Endothelial cell (in vitro differentiated cells): ENCODE measurements at regions not wholly inside any gene's neighbourhood (a gene's known extent, or its start where the extent isn't known, plus 50 kb on each side); places are given as distances from the start of the nearest gene placed in this dataset.

ENCODE experiments used
- DNase-seq: peaks from one replicate; pipeline ENCODE4 v3.0.0; 2021; ENCODE audit warnings: low spot score
- H3K27ac Mint-ChIP-seq: one replicate; pipeline ENCODE4 v1.8.0; 2021; ENCODE audit warnings: mixed read lengths, inconsistent platforms; ENCODE audit not compliant: unreplicated experiment
- H3K27me3 Mint-ChIP-seq: one replicate; pipeline ENCODE4 v1.8.0; 2021; ENCODE audit warnings: mild to moderate bottlenecking, moderate library complexity, mixed read lengths, inconsistent platforms; ENCODE audit not compliant: unreplicated experiment
- H3K36me3 Mint-ChIP-seq: one replicate; pipeline ENCODE4 v1.8.0; 2021; ENCODE audit warnings: mild to moderate bottlenecking, low read depth, mixed read lengths, inconsistent platforms; ENCODE audit not compliant: unreplicated experiment
- H3K4me1 Mint-ChIP-seq: one replicate; pipeline ENCODE4 v1.8.0; 2021; ENCODE audit warnings: mild to moderate bottlenecking, mixed read lengths, inconsistent platforms; ENCODE audit not compliant: unreplicated experiment
- H3K4me3 Mint-ChIP-seq: one replicate; pipeline ENCODE4 v1.8.0; 2021; ENCODE audit warnings: mild to moderate bottlenecking, mixed read lengths, inconsistent platforms; ENCODE audit not compliant: unreplicated experiment
- H3K9me3 Mint-ChIP-seq: one replicate; pipeline ENCODE4 v1.8.0; 2021; ENCODE audit warnings: mixed read lengths, inconsistent platforms; ENCODE audit not compliant: unreplicated experiment
- TF ChIP-seq, protein P1 (sequence below): fragments of 200-600 bp; sonication (generic); IDR thresholded peaks from one replicate; pipeline ENCODE4 v1.5.0; 2021; ENCODE audit warnings: antibody characterized with exemption; ENCODE audit not compliant: unreplicated experiment

DNA sequence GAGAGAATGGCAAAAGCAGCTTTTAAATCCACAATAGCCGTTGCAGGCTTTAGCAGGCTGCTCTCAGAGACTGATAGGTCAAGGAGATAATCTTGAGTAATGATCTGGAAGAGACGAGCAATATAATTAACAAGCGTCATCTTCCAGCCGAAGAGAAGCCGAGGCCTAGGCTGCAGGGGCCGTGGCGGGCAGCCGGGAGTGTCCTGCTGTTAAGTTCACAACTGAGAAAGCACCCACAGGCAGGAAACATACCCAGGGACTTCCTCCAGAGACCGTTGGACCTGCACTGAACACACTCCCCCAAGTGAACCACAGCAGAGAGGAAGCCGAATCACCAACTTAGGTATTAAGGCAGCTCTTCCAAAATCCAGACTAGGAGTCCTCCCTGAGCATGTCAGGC, 182.3 kb downstream of the IRX2 start:
- peaks cover 2% of the 10 kb centered on the region for H3K27me3 Mint-ChIP-seq
- peaks cover 17% of the 10 kb centered on the region for H3K9me3 Mint-ChIP-seq
- TF ChIP-seq, protein P1, sequence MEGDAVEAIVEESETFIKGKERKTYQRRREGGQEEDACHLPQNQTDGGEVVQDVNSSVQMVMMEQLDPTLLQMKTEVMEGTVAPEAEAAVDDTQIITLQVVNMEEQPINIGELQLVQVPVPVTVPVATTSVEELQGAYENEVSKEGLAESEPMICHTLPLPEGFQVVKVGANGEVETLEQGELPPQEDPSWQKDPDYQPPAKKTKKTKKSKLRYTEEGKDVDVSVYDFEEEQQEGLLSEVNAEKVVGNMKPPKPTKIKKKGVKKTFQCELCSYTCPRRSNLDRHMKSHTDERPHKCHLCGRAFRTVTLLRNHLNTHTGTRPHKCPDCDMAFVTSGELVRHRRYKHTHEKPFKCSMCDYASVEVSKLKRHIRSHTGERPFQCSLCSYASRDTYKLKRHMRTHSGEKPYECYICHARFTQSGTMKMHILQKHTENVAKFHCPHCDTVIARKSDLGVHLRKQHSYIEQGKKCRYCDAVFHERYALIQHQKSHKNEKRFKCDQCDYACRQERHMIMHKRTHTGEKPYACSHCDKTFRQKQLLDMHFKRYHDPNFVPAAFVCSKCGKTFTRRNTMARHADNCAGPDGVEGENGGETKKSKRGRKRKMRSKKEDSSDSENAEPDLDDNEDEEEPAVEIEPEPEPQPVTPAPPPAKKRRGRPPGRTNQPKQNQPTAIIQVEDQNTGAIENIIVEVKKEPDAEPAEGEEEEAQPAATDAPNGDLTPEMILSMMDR, result no peak
- H3K36me3 Mint-ChIP-seq, result peaks cover 8% of the 10 kb centered on the region
- DNase-seq, result no peak
- no peaks in the 10 kb centered on the region for H3K4me1 Mint-ChIP-seq
- H3K27ac Mint-ChIP-seq, result no peak overlapping the region
- H3K4me3 Mint-ChIP-seq, result no peak overlapping the region

DNA sequence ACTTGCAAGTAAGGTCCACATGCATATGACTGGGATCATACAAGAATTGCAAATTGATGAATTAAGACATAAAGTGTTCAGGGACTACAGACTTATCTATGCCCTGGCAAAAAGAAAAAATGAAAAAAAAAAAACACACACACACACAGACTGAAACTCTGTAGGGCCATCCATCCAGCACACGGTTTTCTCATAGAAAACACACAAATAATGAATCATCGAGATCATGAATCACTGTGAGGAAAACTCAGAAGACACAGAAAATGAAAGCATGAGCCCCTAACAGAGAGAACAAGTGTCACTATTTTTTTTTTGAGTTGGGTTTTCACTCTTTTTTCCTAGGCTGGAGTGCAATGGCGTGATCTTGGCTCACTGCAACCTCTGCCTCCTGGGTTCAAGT, 185.2 kb downstream of the IRX2 start:
- peaks cover 17% of the 10 kb centered on the region for H3K9me3 Mint-ChIP-seq
- no peak overlapping the region for H3K27ac Mint-ChIP-seq
- H3K4me3 Mint-ChIP-seq, result no peak overlapping the region
- no peak for DNase-seq
- H3K36me3 Mint-ChIP-seq, result peaks cover 8% of the 10 kb centered on the region
- no peaks in the 10 kb centered on the region for H3K4me1 Mint-ChIP-seq
- H3K27me3 Mint-ChIP-seq, result peaks cover 5% of the 10 kb centered on the region
- TF ChIP-seq, protein P1, result no peak

DNA sequence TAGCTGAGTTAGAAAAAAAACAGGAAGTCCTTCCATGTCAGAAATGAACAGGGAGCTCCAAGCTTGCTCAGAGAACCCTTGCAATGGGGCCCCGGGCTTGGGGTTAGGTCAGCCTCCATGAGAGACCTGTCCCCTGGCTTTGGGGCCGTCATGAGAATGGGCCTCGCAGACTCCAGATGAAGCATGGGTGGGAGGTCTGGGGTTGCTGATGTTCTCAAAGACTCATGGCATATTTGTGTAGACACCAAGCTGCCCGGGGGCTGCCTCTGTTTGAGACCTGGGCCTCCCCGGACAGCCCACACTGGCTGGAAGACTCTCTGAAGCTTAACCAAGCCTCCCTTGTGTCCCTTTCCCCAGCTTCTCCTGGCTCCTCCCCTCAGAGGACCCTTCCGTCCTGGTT, 186.3 kb downstream of the IRX2 start:
- H3K4me1 Mint-ChIP-seq, result no peaks in the 10 kb centered on the region
- no peak overlapping the region for H3K4me3 Mint-ChIP-seq
- H3K9me3 Mint-ChIP-seq, result peaks cover 15% of the 10 kb centered on the region
- H3K27me3 Mint-ChIP-seq, result peaks cover 5% of the 10 kb centered on the region
- H3K27ac Mint-ChIP-seq, result no peak overlapping the region
- H3K36me3 Mint-ChIP-seq, result peaks cover 5% of the 10 kb centered on the region
- no peak for DNase-seq
- TF ChIP-seq, protein P1, result no peak

DNA sequence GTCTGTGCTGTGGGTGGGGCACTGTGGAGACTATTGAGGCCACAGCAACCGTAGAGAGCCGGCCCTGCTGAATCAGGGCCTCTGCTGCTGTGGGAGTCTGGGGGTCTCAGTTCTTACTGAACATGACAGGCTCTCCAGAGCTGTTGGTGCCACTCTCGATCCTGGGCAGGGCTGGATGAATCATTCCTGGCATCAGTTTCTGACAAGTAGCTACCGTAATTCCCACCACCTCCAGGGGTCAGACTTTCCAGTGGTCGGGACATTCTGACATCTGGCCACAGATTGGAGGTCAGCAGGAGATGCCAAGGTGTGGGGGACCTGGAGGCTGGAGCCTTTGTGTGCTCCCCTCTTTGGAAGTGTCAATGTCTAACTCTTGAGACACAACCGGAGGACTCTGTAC, 188.4 kb downstream of the IRX2 start:
- H3K9me3 Mint-ChIP-seq, result peaks cover 11% of the 10 kb centered on the region
- H3K27me3 Mint-ChIP-seq, result peaks cover 5% of the 10 kb centered on the region
- TF ChIP-seq, protein P1, result no peak
- no peak overlapping the region for H3K27ac Mint-ChIP-seq
- DNase-seq, result no peak
- H3K4me3 Mint-ChIP-seq, result no peak overlapping the region
- H3K36me3 Mint-ChIP-seq, result peaks cover 3% of the 10 kb centered on the region
- H3K4me1 Mint-ChIP-seq, result no peaks in the 10 kb centered on the region

DNA sequence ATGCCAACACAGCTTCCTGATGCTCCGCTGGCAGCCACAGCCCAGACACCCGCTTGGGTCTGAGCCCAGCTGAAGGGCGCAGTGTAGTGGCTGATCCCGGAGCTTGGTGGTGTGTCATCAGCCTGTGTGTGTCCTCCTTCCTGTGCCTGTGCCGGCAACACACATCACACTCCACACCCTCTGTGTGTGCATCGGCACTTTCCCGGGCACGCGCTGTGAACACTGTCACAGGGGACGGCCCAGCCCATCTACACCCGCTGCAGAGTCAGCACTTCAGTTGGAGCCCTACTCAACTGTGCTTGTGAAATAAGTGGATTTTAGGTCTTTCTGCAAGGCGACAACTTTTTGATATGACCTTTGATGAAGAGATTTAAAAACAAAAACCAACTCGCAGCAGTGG, 189.4 kb downstream of the IRX2 start:
- no peak overlapping the region for H3K27ac Mint-ChIP-seq
- H3K9me3 Mint-ChIP-seq, result peaks cover 7% of the 10 kb centered on the region
- H3K27me3 Mint-ChIP-seq, result peaks cover 5% of the 10 kb centered on the region
- H3K4me1 Mint-ChIP-seq, result no peaks in the 10 kb centered on the region
- TF ChIP-seq, protein P1, result no peak
- no peaks in the 10 kb centered on the region for H3K36me3 Mint-ChIP-seq
- no peak overlapping the region for H3K4me3 Mint-ChIP-seq
- no peak for DNase-seq
